ENCODE measurements at regions not wholly inside any gene's neighbourhood (a gene's known extent, or its start where the extent isn't known, plus 50 kb on each side); places are given as distances from the start of the nearest gene placed in this dataset.

DNA sequence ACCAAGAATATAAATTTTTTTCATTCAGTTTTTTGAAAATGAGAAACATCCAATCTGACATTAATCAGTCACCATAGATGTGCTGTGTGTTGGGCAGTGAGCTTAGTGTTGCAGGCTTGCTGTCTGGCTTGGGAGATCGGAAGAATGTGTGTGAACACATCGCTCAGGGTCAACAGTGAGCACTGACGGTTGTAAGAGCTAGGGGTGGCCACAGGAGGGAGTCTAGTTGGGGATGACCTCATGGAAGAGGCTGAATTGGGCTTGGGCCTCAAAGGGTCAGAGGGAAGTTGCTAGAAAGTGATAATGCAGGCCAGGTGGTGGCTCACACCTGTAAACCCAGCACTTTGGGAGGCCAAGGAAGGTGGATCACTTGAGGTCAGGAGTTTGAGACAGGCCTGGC, 375.4 kb downstream of the DDX10 start:
- Histone ChIP-seq H3K4me3 (ENCODE audit: low read depth, low read length) (no peak overlapping the region), H3K9me3 (ENCODE audit: control insufficient read depth, insufficient read depth, low read length) (no peaks in the 10 kb centered on the region), H3K27ac (ENCODE audit: low read depth, low read length) (no peak overlapping the region), H3K27me3 (ENCODE audit: control insufficient read depth, insufficient read depth, low read length) (no peaks in the 10 kb centered on the region)
- ChIA-PET CTCF (interaction anchor here (0.5 kb wide), 1 partner anchor 343 kb away, joined by 3 read pairs; no protein-coding TSS in a partner anchor), POLR2A (no interaction called here)
- TF ChIP-seq, protein P1, sequence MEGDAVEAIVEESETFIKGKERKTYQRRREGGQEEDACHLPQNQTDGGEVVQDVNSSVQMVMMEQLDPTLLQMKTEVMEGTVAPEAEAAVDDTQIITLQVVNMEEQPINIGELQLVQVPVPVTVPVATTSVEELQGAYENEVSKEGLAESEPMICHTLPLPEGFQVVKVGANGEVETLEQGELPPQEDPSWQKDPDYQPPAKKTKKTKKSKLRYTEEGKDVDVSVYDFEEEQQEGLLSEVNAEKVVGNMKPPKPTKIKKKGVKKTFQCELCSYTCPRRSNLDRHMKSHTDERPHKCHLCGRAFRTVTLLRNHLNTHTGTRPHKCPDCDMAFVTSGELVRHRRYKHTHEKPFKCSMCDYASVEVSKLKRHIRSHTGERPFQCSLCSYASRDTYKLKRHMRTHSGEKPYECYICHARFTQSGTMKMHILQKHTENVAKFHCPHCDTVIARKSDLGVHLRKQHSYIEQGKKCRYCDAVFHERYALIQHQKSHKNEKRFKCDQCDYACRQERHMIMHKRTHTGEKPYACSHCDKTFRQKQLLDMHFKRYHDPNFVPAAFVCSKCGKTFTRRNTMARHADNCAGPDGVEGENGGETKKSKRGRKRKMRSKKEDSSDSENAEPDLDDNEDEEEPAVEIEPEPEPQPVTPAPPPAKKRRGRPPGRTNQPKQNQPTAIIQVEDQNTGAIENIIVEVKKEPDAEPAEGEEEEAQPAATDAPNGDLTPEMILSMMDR (IDR thresholded peaks at IDR 0.05; ENCODE audit: low read depth, low read length) = peak; percentile 19; the same call in 1 of the 2 replicates
- DNase-seq (ENCODE audit: low read depth, low spot score) = no peak

DNA sequence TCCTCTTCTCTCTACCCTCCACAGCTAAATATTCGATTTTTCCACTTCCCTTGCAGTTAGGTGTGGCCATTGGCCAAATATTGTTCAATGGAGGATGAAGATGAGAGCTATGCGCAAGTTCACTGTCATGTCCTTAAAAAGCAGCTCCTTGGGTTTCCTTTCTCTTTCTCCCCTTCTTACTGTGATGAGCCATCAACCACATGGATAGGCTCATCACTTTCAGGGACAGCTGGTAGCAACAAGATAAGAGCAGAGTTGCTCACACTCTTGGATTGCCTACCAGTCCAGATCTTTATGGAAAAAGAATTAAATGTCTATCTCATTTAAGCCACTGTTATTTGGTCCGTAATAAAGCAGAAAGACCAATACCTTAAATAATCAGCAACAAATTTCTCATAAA, 377.0 kb downstream of the DDX10 start:
- H3K9me3 ChIP-seq (ENCODE audit: control insufficient read depth, insufficient read depth, low read length) = no peaks in the 10 kb centered on the region
- H3K27me3 ChIP-seq (ENCODE audit: control insufficient read depth, insufficient read depth, low read length) = no peaks in the 10 kb centered on the region
- no peak overlapping the region for H3K27ac ChIP-seq (ENCODE audit: low read depth, low read length)
- H3K4me3 ChIP-seq (ENCODE audit: low read depth, low read length) = no peak overlapping the region
- no peak for DNase-seq (ENCODE audit: low read depth, low spot score)
- ChIA-PET CTCF (no interaction called here), POLR2A (no interaction called here)
- TF ChIP-seq, protein P1 (IDR thresholded peaks at IDR 0.05; ENCODE audit: low read depth, low read length) = no peak

DNA sequence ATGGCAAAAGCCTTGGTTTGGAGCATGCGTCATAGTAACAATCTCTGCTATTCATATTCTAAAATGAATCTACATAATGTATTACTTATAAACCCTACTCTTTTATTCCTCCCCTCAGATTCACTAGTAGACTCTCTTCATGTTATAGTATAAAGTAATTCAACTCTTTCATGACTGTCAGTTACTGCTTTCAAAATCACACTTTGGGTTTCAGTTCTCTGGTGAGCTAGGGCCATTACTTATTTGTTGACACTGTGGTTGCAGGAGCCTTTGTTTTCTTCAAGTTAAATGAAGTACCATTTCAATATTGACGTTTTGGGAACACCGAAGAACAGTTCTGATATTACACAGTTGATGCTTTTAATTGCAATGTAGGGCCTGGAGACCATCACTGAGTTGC, 378.4 kb downstream of the DDX10 start:
- POLR2A ChIA-PET = no interaction called here
- TF ChIP-seq, protein P1 (IDR thresholded peaks at IDR 0.05; ENCODE audit: low read depth, low read length) = no peak
- Histone ChIP-seq H3K27ac (ENCODE audit: low read depth, low read length) (no peak overlapping the region), H3K27me3 (ENCODE audit: control insufficient read depth, insufficient read depth, low read length) (no peaks in the 10 kb centered on the region), H3K9me3 (ENCODE audit: control insufficient read depth, insufficient read depth, low read length) (no peaks in the 10 kb centered on the region), H3K4me3 (ENCODE audit: low read depth, low read length) (no peak overlapping the region)
- DNase-seq (ENCODE audit: low read depth, low spot score) = no peak
- CTCF ChIA-PET = no interaction called here

DNA sequence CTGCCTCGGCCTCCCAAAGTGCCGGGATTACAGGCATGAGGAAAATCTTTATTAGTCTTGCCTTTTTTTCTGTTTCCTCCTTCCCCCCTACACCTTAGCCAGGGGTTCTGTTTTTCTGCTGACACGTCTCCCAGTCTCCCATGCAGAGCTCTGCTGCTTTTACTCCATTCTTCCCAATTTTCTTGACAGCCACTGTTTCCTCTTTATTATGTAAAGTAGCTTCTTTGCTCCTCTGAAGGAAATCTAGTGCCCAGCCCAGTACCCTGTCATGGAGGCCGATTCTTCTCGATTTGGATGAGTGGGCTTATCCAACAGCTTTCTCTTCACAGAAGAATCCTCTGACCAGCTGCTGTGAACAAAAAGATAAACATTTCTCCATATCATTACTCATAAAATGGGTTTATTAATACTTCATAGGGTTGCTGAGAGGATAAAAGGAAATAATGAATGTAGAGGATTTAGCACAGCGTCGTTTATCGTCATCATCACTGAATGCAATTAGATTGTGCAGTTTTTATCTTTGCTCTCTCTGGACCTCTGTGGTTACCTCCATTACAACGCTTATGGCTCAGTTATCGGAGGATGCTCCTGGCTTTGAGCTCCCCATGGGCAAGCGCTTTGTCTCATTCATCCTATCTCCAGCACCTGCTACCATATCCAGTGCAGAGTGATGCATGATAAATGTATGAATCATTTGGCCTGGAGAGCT, 375.6 kb upstream of the C11orf87 start:
- Histone ChIP-seq H3K27ac (ENCODE audit: low read depth, low read length) (no peak overlapping the region), H3K27me3 (ENCODE audit: control insufficient read depth, insufficient read depth, low read length) (no peaks in the 10 kb centered on the region), H3K4me3 (ENCODE audit: low read depth, low read length) (no peak overlapping the region), H3K9me3 (ENCODE audit: control insufficient read depth, insufficient read depth, low read length) (no peaks in the 10 kb centered on the region)
- ChIA-PET POLR2A (no interaction called here), CTCF (no interaction called here)
- TF ChIP-seq, protein P1 (IDR thresholded peaks at IDR 0.05; ENCODE audit: low read depth, low read length) = no peak
- no peak for DNase-seq (ENCODE audit: low read depth, low spot score)

DNA sequence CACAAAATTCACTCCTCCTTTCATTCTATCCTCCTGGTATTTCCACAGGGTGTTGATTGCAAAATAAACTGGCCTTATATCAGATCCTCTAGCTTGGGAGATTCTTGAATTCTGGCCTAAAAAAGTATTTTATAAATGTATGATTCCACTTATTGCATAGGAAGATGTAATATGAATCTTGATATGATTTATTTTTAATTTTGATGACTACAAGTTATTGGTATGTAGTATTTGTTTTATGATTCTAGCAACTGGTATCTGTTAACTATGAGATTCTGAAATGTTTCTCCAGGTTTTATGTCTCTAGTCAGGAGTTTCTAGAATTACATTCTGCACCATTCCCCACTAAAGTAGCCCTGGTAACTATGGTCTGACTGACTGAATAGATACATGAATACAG, 373.9 kb upstream of the C11orf87 start:
- H3K27ac ChIP-seq (ENCODE audit: low read depth, low read length) = no peak overlapping the region
- H3K9me3 ChIP-seq (ENCODE audit: control insufficient read depth, insufficient read depth, low read length) = no peaks in the 10 kb centered on the region
- no peak for DNase-seq (ENCODE audit: low read depth, low spot score)
- TF ChIP-seq, protein P1 (IDR thresholded peaks at IDR 0.05; ENCODE audit: low read depth, low read length) = no peak
- ChIA-PET CTCF (no interaction called here), POLR2A (no interaction called here)
- H3K4me3 ChIP-seq (ENCODE audit: low read depth, low read length) = no peak overlapping the region
- no peaks in the 10 kb centered on the region for H3K27me3 ChIP-seq (ENCODE audit: control insufficient read depth, insufficient read depth, low read length)
